Activated CD4-positive, alpha-beta T cell treated with anti-CD3 and anti-CD28 coated beads, Interleukin-2, amount 50 U/mL, for 24 hours (primary cell): ENCODE measurements at regions not wholly inside any gene's neighbourhood (a gene's known extent, or its start where the extent isn't known, plus 50 kb on each side); places are given as distances from the start of the nearest gene placed in this dataset.
"Not testable (repeated sequence)": the region's sequence is repeated elsewhere in the genome, so short reads cannot be mapped to it uniquely, and the experiment has no call there.

Source experiments
- DNase-seq, 2 donors: peaks; one replicate each; pipeline ENCODE4 v3.0.0-alpha.2; 2020; ENCODE audit warnings: low read depth in 1 of 2, low spot score in 1 of 2

DNA sequence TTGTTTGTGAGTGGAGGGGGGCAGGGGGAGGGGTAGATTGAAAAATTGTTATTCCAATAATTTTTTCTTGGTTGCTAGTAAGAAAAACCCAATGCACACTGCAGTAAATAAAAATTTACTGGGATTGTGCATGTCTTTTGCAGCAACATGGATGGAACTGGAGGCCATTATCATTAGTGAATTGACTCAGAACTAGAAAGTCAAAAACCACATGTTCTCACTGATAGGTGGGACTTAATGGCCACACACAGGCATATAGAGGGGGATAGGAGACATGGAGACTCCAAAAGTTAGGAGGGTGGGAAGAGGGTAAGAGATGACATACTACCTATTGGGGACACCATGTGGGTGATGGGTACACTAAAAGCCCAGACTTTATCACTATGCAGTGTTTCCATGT, 67.2 kb downstream of the BUB3 start:
- DNase-seq, result no peak

DNA sequence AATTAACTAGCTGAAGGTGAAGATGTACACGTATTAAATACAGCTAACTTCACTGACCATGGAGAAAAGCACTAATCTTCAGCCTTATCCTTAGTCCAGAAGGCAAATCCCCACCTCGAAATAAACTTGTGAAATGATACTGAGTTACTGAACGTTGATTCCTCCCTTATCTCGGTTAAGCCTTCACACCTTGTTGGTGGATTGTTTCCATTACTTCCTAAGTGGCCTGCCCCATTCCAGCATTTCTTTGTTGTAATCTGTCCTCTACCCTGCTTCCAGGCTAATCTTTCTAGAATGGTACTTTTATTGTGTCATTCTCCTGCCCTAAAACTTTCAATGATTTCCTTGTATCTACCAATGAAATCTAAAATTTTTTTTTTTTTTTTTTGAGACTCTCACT, 68.6 kb downstream of the BUB3 start:
- DNase-seq, result no peak

DNA sequence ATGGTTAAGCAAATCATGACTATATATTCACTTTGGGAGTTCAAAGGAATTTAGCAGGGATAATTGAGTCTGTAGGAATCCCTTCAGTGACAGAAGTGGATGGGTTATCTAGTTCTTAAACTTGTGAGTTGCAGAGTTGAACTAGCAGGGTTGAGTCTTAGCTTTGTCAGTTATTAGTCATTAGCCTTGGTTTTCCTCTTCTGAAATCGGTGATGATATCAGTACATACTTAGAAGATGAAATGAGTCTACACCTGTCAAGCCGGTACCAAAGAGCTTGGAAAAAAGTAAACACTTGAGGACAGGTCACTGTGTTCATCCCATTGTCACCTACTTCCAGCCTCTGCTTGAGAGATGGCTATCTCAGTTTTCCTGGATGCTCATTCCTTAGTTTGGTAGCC, 73.5 kb downstream of the BUB3 start:
- DNase-seq, result no peak

DNA sequence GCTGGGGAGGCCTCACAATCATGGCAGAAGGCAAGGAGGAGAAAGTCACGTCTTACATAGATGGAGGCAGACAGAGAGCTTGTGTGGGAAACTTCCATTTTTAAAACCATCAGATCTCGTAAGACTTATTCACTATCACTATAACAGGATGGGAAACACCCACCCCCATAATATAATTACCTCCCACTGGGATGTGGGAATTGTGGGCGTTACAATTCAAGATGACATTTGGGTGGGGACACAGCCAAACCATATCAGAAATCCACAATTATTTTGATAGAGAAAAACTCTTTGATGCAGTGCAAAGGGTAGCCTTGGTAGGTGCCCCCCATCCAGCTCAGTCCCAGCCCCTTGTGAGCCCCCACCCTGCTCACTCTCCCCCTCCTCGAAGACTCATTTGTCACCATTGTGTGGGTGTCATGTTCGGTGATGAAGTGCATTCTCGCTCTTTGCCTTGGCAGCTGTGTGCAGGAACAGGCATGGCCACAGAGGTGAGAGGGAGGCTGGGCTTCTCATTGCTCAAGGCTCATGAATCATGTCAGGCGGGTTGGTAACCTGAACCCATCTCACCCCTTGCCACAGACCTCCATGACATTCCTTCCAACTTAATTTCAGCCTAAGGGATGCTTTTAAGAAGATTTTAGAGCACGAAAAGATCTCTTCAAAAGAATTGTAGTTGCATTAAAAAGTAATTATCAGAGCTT, 75.9 kb downstream of the BUB3 start:
- DNase-seq, result no peak

DNA sequence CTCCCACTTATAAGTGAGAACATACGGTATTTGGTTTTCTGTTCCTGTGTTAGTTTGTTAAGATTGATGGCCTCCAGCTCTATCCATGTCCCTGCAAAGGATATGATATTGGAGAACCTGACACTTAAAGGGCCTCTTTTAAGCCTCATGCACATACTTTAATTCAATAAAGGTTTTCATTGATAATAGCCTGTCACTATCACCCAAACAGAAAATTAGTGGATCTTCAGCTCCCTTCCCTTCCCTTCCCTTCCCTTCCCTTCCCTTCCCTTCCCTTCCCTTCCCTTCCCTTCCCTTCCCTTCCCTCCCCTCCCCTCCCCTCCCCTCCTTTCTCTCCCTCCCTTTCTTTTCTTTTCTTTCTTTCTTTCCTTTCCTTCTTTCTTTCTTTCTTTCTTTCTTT, 78.7 kb downstream of the BUB3 start:
- not testable (repeated sequence) for DNase-seq

DNA sequence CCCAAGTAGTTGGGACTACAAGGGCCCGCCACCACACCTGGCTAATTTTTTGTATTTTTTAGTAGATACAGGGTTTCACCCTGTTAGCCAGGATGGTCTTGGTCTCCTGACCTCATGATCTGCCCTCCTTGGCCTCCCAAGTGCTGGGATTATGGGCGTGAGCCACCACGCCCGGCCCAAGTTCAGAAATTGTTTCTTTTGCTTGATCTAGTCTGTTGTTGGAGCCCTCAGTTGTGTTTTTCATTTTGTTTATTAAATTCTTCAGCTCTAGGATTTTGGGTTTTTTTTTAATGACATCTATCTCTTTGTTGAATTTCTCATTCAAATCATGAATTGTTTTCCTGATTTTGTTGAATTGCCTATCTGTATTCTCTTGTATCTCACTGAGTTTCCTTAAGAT, 80.8 kb downstream of the BUB3 start:
- DNase-seq, result not testable (repeated sequence)

DNA sequence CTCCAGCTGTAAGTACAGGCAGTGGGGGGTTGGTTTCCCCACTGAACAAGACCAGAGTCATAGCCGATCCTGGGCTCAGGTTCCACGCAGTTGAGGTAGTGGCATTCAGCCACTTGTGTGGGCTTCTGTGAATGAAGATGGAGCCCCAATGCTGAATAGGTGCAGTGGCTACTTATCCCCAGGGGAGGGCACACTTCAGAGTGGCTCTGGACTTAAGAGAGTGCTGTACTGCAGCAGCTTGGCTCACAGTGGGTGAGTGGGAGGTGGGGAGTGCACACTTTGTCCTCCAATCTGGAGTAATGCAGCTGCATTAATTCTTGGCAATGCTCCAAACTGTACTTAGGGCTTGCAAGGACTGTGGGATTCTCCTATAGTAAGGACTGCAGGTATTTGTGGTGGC, 81.9 kb downstream of the BUB3 start:
- no peak for DNase-seq

DNA sequence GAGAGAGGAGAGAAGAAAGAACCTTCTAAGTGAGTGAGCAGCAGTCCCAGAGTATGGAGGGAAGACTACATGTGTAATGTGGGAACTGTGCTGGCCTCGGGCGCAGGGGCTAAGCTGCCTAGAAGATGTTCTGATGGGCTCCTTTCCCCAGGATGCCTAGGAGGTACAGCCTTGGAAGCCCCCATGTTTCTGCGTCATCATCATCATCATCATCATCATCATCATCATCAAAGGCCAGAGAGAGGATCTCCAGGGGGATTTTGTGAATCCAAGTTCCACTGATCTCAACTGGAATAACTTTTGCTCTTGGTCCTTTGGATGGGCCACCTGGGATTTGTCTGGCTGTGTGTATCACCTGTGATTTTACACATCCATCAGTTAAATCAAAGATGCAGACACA, 86.0 kb downstream of the BUB3 start:
- no peak for DNase-seq

DNA sequence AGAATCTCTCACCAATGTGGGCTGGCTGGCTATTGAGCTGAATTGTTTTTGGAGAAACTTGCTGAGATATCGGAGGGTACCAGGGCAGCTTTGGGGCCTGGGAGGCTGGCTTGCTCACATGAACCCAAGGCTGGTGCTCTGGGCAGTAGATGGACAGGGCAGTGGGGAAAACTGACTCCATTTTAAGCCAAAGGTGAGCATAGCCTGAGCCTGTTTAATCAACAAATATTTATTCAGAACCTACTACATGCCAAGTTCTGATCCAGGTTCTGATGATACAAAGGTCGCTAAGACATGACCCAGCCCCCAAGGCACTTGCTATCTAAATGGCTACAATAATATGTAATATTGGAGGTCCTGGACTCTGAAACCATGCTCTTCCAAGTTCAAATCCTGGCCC, 86.6 kb downstream of the BUB3 start:
- no peak for DNase-seq

DNA sequence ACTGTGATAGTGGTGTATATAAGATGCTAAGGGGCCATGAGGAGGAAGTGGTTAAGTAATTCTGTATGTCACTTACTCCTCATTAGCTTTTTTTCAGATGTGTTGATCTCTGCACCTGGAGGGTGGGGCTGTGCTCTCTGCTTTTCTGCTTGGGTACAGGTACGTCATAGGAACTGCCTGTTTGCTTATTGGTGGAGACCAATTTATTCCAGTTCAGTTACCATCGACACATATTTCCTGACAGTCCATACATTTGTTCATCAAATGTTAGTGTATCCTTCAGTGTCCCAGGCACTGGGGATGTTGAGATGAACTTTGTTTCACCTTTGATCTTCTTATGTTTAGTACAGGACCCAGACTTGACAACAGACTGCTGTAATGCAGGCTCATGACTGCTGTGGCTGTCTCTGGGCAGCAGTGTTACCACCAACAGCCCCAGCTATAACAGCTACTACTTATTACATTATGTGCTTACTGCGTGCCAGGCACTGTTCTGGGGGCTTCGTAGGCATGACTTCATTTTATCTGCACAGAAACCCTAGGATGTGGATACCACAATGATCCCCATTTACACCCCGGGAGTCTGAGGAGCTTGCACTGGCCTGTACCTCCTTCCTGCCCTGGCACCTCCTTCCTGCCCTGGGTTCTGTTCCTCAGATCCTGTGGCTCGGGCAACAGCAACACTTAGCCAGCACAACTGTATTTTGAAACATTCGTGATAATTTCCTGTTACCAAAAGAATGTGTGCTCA, 87.4 kb downstream of the BUB3 start:
- peak in 1 of 2 donors; percentile 8 for DNase-seq

DNA sequence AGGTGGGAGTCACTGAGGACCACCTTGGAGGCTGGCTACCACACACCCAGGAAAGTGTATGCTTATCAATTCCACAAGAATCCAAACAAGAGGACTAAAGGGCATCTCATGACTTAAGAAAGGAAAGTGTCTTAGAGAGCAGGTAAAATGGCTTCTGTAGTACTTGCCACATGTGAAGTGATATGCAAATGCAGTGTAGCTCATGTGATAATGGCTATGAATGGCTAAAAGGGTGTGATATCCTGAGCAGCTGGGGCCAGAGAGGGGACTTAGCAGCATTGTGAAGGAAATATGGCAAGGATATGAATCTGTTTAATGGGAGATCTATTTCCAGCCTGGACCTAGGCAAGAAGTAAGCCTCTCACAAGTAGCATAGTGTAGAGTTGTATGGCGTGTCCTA, 90.5 kb downstream of the BUB3 start:
- DNase-seq, result no peak

DNA sequence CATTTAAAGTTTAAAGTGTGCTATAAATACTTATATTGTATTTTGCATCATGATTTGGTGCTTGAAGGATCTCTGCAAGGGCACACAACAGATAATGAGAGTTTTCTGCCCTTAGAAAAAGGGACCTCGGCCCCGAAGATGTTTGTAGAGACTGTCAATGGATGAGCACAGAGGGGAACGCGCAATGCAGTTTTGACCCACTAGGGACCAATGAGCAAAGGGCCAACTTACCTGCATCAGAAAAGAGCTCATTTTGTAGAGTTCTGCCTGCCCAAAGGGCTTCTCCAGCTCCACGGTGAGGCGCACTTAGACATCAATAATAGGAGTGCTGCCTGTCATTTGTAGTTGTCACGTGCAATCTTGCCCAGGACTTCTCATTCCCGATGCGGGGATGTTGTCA, 91.1 kb downstream of the BUB3 start:
- DNase-seq, result no peak

DNA sequence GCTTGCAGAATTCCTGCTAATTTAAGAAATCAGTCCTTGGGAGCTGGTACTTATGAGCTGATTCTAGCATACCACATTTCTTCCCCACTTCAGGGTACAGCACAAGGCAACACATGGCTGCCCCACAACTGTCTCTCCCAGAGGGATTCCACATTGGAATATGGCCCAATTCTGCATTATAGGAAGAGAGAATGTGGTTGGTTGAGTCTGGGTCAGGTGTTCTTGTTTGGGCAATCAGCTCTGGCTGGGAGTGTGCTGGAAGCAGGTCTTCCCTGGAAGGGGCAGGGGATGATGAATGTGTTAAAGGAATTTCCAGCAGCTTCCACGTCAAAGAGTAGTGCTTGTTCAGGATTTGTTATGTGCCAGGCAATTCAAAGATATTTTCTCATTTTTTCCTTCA, 95.7 kb downstream of the BUB3 start:
- no peak for DNase-seq

DNA sequence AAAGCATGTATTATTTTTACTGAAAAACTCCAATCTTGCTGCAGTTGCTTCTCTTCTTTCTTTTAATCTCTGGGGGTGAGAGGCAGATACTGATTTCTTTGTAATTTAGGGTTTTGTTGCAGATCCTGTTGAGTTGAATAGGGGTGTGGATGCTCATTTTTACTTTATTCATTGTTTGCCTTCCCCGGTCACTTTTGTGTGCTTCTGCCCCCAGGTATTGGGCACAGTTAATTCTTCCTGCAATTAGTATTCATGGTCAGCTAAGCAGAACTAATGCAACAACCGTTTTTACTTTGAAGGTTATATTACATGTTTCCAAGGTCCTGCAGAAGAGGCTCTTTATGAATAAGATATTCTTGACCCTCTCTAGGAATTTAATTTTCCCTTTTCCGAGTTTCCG, 96.4 kb downstream of the BUB3 start:
- no peak for DNase-seq

DNA sequence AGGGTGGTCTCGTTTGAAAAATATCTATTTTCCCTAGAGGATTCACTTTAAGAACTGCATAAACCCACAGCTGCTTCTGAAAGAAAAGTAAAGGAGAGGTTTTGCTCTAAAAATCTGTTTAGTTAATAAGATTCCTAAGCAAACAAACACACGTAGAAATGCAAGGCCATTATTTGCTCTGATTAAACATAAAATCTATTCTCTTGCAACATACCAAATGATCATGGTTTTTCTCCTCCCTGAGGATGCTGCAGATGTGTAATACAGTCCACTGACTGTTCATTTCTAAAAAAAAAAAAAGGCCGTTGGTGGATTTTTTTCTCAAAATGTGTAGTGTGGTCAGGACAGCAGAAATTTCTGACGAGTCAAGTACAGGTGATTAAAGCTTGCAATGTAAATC, 98.6 kb downstream of the BUB3 start:
- DNase-seq, result no peak

DNA sequence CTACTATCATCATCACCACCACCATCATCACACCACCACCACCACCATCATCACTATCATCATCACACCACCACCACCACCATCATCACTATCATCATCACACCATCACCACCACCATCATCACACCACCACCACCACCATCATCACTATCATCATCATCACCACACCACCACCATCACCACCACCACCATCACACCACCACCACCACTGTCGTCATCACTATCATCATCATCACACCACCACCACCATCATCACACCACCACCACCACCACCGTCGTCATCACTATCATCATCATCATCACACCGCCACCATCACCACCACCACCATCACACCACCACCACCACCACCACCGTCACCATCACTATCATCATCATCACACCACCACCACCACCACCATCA, 100.1 kb downstream of the BUB3 start:
- DNase-seq, result not testable (repeated sequence)

DNA sequence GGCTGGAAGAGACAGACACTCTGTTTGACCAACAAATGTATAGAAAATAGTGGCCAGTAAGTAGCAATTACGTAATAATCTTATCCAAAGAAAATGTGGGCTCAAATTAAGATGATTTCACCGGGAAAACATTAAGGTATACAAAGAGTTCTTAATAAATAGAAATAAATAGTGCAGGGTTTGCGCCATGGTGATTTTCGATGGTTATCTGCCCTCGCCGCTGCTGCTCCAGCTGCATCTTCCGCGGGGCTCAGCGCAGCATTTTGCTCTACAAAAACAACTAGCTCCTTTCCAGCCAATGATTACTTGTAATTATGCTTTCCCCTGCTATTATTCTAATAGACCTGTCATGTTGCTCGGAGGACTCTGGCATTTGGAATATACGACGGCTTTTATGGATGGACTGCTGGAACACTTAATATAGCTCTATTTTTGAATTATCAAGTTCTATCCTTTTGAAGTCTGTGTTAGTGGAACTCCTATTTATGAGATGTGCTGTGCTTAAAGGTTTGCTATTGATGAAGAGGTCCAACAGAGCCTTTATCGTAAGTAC, 103.8 kb downstream of the BUB3 start:
- no peak for DNase-seq

DNA sequence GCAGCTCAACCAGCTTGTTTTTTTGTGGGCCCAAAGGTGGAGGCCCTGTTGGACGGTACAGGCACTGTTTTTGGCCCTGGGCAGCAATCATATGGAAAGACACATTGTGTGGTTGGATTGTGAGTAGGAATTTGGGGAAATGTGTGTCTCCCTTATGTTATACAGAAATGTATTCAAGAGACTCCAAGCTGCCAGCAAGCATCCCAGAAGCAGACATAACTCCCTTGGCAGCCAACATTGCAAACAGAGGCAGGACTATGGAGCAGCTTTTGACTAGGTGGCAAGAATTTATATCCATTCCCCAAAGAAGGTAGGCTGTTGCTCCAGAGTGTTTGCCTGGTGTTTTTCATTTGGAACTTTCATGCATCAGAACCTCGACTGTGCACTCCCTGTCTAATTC, 104.9 kb downstream of the BUB3 start:
- no peak for DNase-seq

DNA sequence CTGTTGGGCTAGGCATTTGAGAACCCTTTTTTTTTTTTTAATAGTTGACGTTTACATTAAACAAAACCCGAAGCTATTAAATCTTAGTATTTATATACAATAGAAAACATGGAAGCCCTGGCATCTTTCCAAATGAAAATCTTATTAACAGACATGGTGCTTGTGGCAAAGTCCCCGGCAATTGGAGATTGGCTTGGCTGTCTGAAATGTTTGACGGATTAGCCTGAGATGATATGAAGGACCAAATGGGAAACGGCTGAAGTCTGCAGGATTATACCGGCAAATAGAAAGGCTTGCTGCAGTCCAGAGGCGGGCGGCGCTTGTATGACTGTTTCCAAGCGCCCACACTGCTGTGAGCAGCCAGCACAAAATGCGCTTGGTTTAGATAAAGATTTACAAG, 105.6 kb downstream of the BUB3 start:
- no peak for DNase-seq

DNA sequence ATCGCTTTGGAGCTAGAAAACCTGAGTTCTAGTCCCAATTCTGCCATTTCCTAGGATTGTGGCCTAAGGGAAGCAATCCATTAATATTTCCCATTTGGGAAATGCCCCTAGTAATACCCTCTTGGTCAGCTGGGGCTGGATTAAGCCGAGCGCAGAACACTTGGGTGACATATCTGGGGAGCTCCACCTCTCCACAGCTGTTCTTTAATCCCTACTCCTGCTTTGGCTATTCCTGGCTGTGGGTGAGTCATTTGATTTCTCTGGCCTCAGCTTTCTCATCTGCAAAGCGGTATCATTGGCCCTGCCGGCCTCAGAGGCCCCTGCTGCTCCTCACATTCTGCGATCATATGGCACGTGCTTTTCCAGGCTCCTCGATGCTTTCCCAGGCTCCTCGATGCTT, 108.3 kb downstream of the BUB3 start:
- DNase-seq, result no peak

DNA sequence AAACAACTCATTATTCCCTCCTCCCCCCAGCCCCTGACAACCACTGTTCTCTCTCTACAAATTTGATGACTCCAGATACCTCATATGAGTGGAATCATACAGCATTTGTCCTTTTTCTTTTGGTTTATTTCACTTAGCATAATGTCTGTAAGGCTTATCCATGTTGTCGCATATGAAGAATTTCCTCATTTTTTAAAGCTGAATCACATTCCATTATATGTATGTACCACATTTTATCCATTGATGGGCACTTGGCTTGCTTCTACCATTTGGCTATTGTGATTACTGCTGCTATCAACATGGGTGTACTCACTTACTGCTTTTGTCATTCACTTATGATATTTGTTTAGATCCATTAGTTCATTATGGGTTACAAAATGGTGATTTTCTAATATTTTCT, 112.8 kb downstream of the BUB3 start:
- DNase-seq, result no peak

DNA sequence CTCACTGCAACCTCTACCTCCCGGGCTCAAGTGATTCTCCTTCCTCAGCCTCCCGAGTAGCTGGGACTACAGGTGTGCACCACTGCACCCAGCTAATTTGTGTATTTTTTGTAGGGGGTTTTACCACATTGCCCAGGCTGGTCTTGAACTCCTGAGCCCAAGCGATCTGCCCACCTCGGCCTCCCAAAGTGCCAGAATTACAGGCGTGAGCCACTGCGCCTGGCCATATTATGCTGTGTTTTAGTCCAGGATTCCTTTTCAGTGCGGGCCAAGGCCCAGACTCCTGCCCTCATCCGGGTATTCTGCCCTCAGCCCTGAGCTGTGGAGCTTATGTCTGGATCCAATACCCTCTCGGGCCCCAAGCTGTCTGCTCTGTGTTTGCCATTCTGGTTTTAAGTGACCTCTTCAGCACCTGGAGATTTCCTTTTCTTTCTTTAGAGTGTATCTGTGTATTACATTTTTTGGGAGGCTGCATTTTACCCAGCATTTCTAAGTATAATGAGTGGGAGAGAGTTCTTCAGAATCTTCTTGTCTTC, 114.9 kb downstream of the BUB3 start:
- DNase-seq, result no peak
